Esophagus muscularis mucosa (tissue), 4 donors: ENCODE measurements at regions not wholly inside any gene's neighbourhood (a gene's known extent, or its start where the extent isn't known, plus 50 kb on each side); places are given as distances from the start of the nearest gene placed in this dataset.

Experiments
- EP300 ChIP-seq: sonication (generic); formaldehyde crosslinking; IDR thresholded peaks from one replicate; pipeline ENCODE4 v1.6.1; 2017; ENCODE audit warnings: antibody characterized with exemption
- POLR2A ChIP-seq: fragments of 450-650 bp; IDR thresholded peaks from one replicate; pipeline ENCODE4 v1.6.1; 2017; ENCODE audit warnings: antibody characterized with exemption, moderate library complexity, mild to moderate bottlenecking, low read depth
- TF ChIP-seq, protein P1 (sequence below), 3 experiments: fragments of 200-600 bp in 2 of 3; fragments of 450-650 bp in 1 of 3; sonication (generic) in 2 of 3; IDR thresholded peaks; one replicate each; pipeline ENCODE4 v1.5.1; 2017 to 2019; ENCODE audit warnings: antibody characterized with exemption in 3 of 3, mild to moderate bottlenecking in 2 of 3, moderate library complexity in 1 of 3

DNA sequence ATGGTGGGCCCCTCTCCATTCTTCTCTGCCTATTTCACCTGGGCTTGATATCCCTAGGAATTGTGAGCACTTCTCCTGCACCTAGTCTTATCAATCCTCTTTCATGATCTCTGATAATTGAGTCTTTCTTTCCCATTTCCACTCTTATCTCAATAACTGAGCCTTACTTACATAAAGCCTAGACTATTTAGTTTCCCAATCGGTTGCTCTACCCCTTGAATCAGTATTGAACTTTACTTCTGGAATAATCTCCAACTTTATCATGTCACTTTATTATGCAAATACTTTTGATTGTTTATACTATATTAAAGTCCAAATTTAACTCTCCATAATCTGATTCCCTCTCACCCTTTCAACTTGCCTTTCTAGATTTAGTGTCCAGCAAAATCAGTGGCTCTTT, 222.7 kb downstream of the SPRY1 start:
- TF ChIP-seq, protein P1, sequence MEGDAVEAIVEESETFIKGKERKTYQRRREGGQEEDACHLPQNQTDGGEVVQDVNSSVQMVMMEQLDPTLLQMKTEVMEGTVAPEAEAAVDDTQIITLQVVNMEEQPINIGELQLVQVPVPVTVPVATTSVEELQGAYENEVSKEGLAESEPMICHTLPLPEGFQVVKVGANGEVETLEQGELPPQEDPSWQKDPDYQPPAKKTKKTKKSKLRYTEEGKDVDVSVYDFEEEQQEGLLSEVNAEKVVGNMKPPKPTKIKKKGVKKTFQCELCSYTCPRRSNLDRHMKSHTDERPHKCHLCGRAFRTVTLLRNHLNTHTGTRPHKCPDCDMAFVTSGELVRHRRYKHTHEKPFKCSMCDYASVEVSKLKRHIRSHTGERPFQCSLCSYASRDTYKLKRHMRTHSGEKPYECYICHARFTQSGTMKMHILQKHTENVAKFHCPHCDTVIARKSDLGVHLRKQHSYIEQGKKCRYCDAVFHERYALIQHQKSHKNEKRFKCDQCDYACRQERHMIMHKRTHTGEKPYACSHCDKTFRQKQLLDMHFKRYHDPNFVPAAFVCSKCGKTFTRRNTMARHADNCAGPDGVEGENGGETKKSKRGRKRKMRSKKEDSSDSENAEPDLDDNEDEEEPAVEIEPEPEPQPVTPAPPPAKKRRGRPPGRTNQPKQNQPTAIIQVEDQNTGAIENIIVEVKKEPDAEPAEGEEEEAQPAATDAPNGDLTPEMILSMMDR (IDR thresholded peaks at IDR 0.05) = no peak
- TF ChIP-seq EP300 = no peak
- no peak for TF ChIP-seq POLR2A
